Hematopoietic multipotent progenitor cell treated with erythropoietin and hydrocortisone succinate and interleukin-3 and kit ligand, for 15 days (in vitro differentiated cells): ENCODE measurements at regions not wholly inside any gene's neighbourhood (a gene's known extent, or its start where the extent isn't known, plus 50 kb on each side); places are given as distances from the start of the nearest gene placed in this dataset.

Experiments
- DNase-seq: peaks from one replicate; pipeline ENCODE4 v3.0.0-alpha.2; 2015; ENCODE audit warnings: low spot score

DNA sequence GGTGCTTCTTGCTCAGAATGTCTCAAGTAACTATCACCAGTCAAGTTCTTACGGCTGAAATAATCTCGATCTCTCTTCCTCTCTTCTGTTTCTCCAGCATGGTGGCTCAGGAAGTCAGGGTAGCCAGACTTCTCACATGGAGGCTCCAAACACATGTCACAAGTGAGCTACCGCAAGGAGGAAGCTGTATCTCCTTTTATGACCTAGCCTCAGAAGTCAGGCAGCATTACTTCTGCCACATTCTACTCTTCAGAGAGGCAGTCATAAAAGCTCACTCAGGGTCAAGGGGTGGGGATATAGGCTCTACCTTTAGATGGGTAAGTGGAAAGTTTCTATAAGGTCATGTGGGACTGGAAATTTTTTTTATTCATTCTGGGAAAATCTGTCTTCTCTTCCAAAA, 86.6 kb upstream of the NEO1 start:
- DNase-seq: no peak

DNA sequence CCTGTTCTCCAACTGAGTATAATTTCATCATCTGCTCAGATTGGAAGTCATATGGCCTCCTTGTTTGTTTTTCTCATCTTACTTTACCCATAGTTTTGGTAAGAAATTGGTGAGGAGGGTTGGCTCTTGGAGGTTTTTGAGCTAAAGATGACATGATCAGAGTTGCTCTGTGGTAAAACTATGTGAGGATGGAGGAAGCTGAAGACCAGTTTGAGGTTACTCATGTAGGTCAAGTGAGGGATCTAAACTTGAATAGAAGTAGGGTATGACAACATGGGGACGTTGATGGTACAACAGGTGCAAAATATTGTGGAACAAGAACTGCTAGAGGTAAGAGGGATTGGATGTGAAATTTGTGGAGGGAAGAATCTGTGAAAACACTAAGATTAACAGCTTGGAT, 87.7 kb upstream of the NEO1 start:
- DNase-seq: no peak

DNA sequence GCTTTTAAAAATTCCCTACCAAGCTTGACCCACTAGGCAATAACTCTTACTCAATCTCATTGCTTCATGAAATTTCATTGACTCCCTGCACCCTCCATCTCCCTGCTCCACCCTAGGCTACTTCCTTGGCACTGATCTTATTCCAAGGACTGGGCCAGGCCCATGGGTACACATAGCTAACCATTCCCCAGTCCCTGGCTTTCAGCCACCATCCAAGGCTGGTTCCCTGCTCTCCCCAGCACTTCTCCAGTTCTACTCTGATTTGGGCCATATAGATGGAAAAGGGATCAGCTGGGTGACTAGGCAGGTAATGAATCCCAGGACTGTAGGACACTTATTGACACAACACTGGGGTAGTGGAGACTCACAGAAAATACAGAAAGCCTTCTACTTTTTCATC, 88.1 kb upstream of the NEO1 start:
- DNase-seq: no peak

DNA sequence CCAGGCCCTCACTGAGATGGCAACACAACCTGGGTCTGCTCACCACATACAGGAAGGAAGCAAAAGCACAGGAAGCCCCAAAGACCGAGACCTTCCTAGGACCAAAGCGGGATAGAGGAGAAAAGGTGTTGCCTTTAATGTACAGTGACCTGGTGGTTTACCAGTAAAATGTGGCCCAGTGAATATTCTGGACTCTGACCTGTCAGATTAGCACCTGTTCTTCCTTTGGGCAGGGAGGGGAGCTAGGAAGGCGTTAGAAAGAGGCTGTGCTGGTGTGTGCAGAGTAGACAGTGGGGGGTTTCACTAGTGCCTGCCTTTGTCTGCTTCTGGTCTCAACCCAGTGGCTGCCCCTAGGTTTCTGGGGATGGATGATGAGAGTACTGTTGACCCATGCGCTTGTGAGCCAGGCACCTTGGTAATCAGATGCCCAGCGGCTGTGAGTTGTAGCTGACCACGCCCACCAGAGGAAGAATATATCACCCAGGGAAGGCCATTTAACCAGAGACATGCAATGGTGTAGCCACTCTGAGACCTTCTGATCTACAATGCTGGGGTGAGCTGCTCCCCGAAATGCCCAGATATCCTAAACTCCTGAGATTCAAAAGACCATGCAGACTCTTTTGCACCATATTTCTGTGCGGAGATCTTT, 90.1 kb upstream of the NEO1 start:
- no peak for DNase-seq

DNA sequence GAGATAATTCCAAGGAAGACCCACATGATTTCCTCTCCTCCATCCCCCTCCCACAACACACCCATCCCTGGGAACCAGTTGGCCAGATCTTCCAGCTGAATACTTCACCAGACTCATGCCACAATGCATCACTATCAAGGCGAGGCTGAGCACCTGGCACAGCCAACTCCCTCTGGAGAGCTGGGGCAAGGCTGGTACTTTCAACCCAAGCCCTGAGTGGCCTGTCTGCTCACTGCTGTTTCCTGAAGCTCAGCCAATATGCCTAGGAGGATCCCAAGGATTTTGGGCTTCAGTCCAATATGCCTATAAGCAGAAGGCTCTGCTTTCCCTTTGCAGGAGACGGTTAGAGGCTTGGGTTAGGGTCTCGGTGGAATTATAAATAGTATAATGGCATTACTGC, 90.9 kb upstream of the NEO1 start:
- no peak for DNase-seq

DNA sequence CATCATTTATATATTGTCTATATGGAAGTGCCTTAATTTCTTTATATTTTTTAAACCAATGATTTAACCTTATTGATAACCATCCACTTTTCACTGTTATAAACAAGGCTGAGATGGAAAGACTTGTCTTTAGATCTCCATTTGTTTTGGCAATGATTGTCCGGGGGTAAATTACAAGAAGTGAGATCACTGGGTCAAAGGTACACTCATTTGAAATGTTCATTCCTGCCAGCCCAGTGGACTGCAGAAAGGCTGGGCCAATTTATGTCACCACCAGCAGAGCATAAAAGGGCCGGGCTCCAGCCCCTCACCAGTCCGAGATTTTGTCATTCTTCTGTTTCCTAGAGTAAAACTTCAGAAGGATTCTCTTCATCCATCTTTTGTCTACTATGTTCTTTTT, 93.6 kb upstream of the NEO1 start:
- DNase-seq: no peak

DNA sequence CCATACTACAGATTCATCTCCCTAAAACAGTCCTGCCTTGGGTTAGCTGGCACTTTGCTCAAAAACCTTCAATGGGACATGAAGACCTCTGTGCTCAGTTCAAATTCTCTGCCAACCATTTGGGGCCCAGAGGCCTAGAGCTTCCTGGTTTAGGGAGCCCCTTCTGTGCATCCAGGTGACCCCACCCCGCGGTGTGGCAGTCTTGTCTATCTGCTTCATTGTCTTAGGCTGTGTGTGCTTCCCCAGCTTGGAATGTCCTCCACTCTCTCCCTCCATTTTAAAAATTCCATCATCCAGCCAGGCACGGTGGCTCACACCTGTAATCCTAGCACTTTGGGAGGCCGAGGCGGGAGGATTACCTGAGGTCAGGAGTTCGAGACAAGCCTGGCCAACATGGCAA, 99.0 kb upstream of the NEO1 start:
- DNase-seq: no peak

DNA sequence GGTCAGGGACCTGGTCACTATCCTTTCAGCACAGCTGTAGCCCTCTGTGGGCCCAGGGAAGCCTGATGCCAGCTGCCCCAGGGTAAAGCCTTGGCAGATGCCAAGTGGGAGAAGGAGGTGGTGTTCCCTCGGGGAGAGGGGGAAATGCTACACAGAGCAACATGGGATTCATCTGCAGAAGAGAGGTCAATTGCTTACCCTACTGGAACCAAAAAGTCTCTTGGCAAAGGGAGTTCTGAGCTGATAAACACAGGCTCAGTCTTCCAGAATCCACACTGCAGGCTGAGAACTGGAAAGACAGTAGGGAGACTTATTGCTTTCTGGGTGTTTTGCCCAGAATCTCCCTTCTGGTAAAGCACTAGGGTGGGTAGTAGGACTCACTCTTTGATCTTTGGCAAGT, 100.1 kb upstream of the NEO1 start:
- DNase-seq: no peak

DNA sequence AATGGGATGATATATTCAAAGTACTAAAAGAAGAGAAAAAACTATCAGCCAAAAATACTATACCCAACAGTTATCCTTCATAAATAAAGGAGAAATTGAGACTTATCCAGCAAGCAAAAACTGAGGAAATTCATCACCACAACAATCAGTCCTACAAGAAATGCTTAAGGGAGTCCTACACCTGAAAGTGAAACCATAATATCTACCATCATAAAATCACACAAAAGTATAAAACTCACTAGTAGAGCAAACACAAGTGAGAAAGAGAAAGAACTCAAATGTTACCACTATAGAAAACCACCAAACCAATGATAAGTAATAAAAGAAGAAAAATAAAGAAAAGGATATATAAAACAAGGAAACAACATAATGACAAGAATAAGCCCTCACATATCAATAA, 103.6 kb upstream of the NEO1 start:
- no peak for DNase-seq

DNA sequence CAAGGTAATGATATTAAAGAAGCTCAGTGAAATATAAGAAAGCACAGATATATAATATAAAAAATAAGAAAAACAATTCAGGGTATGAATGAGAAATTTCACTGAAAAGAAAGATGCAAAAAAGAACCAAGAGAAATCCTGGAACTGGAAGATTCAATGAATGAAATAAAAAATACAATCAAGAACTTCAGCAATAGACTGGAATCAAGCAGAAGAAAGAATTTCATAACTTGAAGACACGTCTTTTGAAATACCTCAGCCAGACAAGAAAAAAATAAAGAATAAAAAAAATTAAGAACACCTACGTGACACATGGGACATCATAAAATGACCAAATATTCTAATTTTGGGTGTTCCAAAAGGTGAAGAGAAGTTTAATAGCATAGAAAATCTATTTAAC, 104.6 kb upstream of the NEO1 start:
- no peak for DNase-seq

DNA sequence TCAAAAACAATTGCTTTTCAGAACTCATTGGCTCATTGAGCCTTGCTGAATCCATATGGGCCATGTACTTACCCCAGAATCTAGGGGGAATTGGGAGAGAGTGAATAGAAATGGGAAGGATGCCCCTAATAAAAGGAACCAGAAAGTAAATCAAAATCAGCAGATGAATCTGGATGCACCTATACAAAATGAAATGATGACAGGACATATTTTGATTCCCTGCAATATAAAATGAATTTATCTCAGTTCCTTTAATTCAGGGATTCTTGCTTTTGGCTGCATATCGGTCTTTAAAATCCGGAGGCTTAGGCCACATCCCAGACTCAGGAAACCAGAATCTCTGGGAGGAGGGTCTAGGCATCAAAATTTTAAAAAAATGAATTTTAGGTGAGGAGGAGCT, 107.7 kb upstream of the NEO1 start:
- no peak for DNase-seq

DNA sequence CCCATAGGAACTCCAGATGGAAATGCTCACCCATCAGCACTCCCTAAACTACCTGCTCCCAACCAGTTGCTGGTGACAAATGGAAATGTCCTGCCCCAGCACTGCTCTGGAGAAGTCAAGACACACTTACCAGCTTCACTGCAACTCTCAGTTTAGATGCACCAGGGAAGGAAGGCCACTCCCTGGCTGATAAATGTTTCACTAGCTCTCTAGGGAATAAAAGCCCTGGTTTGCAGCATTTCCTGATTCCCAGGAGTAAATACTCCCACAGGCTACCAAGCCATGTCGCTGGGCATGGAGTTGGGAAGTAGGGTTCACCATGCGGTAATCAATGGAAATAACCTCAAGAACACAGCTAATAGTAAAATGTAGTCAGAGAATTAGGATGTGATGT, 112.0 kb upstream of the NEO1 start:
- DNase-seq: no peak

DNA sequence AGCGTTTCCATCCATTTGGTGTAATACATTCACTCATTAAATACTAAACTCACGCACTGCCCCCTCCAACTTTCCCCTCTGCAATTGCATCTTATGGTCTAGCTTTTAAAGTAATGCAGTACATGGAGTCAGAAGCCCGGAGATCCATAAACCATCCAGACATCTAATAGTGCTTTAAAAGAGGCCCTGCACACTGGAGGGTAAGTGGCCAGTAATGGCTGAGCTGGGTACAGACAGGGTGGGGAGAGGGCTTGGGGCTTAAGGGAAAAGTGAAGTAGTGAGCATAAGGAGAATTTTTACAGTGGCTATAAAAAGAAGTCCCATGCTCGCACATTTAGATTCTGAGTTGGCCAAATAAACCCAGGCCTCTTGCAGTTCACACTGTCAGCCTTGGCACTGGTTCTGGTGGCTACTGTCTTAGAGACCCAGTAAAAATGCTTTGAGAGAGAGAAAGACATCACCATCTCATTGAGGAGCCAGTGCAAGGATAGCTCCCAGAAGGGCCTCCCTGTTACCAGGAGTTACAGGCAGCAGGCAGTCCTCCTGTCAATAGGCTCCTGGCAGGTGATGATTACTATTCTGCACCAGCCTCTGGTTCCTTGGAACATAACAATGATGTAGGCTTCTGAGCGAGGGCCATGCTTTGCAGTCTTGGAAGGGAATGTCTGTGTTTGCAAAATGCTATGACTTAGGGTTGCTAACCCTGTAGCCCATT, 112.6 kb upstream of the NEO1 start:
- no peak for DNase-seq

DNA sequence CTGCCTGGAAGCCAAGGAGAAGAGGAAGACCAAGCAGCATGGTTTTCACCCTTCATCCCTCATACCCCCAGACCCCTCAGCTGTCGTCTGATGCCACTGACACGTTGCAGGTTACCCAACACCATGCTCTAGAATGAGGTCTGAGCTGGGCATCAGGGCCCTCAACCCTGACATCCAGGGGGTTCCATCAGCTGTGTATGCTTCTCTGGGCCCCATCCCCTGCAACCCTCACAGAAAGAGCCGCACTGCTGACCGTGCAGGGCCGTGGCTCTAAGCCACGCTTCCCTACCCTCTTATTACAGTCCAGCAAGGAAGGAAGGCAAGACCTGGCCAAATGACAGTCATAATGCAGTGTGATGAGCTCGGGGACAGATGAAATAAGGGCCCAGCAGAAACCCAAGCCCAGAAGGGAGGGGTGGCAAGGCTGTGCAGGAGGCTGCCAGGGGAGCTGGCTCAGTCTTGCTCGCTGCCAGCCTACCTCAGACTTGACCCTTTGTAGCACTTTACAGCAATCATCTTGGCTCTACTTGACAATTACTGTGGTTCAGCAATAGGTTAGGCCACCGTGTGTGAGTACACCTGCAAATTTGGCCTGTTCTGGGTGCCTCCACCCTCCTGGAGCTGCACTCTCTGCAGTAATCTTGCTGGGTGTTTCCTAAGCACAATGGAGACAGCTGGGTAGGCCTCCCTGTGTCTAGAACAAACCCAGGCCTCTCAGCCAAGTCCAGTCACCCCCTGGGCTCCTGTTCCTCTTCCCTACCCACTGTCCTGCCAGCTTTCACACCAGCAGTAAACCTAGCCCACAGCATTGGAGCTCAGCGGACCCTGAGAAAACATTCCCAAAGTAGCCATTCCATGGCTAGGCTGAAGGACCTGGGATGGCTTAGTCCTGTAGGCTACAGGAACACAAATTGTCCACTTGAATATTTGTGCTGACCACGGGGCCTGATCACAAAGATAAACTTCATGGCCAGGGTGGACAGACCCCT, 115.3 kb upstream of the NEO1 start:
- no peak for DNase-seq

DNA sequence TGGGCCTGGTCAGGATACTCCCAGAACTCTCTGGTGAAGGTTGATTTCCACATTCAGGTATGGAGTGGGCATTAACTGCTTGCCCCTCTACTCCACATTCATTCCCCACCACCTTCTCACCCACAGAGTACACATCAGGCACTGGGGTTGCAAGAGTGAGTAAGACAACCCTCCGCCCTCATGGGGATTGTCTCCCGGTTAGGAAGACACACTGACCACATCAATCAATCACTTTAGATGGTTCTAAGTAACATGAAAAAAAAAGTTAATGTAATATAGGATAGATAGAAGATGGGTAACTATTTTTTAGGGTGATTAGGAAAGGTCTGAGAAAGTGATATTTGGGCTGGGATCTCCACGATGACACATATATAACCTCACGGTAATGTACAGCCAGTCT, 116.0 kb upstream of the NEO1 start:
- DNase-seq: no peak

DNA sequence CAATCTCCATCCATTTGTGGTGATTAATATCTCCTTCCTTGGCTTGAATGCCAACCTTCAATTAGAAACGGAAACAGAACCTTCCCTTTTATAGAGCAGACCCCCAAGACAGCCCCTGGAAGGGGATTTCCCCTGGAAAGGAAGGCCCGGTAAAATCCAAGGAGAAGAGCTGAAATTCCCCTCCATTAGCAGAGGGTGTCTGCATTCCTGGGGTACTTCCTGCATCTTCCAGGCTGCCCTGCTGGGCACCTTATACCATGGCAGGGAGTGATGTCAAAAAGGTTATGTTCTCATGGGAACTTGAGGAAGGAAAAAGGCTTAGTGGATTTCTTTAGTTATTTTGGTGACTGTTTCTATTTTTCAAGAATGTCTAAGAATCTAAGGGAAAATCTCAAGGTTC, 116.7 kb upstream of the NEO1 start:
- no peak for DNase-seq

DNA sequence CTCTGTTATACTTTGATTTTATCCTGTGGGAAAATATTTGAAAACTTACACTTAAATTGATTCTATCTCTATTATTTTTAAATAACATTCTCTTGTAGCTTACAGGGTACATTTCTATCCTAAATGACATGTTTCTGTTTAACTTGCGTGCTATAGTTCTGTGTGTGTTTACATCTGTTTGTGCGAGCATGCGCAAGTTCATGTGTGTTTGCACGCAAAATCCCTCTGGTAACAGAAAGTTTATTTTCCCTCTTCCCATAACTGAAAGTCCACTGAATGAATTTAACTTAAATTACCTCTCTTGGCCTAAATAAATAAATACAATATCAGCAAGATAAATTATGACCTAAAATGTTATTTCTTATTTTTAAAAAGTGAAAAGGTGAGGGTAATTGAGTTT, 117.3 kb upstream of the NEO1 start:
- DNase-seq: no peak

DNA sequence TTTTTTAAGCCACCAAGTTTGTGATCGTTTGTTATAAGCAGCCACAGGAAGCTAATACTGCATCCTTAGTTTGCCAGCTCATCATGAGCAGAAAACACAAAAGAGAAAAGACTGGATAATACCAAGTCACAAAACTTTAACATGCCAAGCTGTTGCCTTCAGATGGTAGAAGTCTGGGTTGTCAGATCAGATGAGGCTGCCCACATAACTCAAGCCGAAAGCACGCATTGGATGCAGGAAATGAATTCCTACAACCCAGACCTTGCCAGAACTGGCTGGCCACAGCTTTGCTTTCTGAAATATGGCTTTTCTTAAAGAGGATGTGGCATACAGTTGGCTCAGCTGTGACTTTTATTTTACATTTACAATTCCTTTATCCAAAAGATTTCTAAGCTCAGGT, 118.3 kb upstream of the NEO1 start:
- no peak for DNase-seq

DNA sequence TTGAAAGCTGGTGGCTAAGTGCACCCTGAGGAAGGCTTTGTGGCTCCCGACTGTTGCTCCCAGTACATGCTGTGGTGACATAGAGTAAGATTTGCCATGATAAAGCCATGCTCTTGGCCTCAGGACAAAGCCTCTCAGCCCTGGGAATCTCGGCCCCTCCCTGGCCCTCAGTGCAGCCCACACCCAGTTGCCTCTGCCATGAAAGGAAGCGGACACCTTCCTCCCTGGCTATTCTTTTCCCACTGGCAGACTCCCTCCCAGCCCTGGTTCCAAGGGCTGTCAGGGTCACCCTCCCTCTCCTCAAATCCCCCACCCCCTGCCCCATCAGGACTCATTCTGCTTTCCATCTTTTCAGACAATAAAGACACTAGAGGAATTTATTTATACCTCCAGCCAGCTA, 119.8 kb upstream of the NEO1 start:
- no peak for DNase-seq

DNA sequence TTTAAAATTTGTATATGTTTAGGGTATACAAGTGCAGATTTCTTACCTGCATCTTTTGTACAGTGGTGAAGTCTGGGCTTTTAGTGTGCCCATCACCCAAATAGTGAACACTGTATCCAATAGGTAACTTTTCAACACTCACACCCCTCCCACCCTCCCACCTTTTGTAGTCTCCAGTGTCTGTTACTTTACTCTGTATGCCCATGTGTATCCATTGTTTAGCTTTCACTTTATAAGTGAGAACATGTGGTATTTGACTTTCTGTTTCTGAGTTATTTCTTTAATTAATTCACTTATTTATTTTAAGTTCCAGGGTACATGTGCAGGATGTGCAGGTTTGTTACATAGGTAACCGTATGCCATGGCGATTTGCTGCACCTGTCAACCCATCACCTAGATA, 124.8 kb upstream of the NEO1 start:
- DNase-seq: no peak

DNA sequence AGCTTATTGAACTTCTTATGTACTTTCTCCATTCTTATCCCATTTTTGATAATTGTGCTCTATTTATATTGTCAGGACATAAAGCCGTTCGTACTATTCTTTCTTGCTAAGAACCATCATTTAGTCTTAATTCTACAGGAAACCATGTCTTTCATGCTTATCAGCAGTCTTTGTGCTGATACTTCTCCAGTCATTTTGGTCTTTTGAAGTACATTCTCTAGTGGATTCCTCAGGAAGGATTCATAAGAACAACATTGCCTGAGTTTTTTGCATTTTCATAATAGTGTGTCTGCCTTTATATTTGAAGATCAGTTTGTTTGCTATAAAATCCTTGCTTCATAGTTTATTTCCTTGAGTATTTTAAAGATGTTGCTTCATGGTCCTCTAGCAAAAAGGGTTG, 126.6 kb upstream of the NEO1 start:
- DNase-seq: no peak

DNA sequence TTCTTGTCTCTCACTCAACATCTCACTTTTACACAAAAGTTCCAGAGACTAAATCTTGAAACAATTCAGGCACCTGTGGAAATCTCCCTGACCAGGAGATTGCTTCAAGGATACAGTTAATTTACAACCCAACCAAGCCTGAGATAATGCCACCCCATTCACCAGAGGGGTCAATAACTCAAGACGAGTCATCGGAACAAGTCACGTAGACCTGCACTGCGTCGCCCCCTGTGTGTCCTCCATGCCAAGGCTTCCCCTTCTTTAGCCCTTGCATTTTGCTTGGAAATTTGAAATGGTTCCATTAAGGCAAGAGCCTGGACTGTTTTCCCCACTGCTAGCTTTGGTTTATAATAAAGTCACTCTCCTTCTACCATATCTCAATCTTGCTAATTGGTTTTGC, 129.0 kb upstream of the NEO1 start:
- no peak for DNase-seq

DNA sequence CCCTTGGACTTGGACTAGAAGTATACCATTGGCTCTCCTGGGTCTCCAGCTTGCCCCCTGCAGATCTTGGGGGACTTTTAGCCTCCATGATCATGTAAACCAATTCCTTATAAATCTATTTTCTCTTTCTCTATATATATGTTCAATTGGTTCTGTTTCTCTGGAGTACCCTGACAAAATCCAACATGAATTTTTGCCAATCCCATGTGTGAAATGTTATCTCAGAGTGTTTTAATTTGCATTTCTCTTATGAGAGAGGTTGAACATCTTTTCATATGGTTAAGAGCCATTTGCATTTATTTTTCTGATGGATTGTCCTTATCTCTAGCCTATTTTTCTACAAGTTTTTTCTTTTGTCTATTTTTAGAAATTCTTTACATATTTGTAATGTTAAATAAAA, 131.7 kb upstream of the NEO1 start:
- DNase-seq: no peak
